HG03354 (cell line): ENCODE measurements at regions not wholly inside any gene's neighbourhood (a gene's known extent, or its start where the extent isn't known, plus 50 kb on each side); places are given as distances from the start of the nearest gene placed in this dataset.

Experiments
- ATAC-seq: cut with Tn5 transposase; IDR thresholded peaks from one replicate; pipeline ENCODE4 v1.9.1; 2021; ENCODE audit warnings: mild to moderate bottlenecking; ENCODE audit not compliant: unreplicated experiment, poor library complexity, severe bottlenecking

GRCh38 chr5:68465934-68466551 is 250.5 kb downstream of the PIK3R1 start:
- no peak for ATAC-seq

GRCh38 chr5:68467208-68467607 is 251.7 kb downstream of the PIK3R1 start:
- no peak for ATAC-seq

DNA sequence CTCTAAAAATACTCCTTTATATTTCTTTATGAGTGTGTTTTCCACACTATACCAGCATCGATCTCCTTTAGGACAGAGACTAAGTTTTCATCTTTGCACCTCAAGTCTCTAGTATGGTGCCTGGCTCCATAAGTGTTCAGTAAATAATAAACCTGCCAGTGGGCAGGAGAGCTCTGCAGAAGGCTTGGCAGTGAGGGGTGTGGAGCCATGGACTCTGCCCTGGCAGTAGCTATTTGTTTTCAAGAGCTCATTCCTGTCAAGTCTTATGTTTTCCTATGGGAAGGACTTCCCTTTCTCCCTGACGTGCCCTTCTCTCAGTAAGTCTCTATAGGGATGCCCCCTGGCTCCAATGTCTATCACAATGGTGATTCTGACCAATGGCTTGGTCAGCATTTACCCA is 252.2 kb downstream of the PIK3R1 start:
- ATAC-seq = no peak

- ATAC-seq = no peak
Measured at GRCh38 chr5:68468322-68468721, 252.8 kb downstream of the PIK3R1 start.

GRCh38 chr5:68475476-68475983 is 260.0 kb downstream of the PIK3R1 start:
- no peak for ATAC-seq

GRCh38 chr5:68476854-68477253 is 261.3 kb downstream of the PIK3R1 start:
- ATAC-seq = no peak

DNA sequence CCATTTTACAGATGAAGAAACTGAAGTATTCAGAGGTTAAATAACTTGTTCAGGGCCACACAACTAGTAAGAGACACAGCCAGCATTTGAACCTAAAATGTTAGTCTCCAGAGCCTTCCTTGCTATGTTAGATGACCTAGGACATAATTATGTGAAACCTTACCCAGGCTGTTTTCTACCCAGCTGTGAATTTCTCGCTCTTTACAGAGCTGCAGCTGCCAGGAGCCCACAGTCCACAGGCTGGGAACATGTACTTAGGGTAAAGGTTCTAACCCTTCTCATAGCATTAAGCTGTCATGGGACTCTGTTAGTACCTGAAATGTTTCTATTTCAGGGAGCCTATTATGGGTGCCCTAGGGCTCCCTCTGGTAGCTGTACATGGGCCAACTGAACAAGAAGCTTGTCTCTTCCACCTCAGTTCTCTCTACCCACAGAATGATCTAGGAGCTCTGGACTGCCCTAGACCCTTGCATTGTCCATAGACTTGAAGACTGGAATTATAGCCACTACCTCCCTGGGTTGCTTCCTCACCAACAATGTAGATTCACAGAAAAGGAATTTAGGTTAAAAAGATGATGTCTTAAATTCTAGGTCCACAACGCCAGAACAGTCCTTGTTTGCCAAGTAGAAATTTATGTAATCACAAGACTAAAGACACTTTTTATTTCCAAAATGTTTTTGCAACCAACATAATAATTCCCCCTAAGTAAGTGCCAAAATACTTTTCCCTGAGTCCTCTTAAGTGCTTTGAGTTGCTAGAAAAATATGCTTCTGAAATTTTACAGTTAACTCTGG is 262.9 kb downstream of the PIK3R1 start:
- ATAC-seq = no peak

- ATAC-seq = no peak
Measured at GRCh38 chr5:68479524-68479923, 264.0 kb downstream of the PIK3R1 start.

DNA sequence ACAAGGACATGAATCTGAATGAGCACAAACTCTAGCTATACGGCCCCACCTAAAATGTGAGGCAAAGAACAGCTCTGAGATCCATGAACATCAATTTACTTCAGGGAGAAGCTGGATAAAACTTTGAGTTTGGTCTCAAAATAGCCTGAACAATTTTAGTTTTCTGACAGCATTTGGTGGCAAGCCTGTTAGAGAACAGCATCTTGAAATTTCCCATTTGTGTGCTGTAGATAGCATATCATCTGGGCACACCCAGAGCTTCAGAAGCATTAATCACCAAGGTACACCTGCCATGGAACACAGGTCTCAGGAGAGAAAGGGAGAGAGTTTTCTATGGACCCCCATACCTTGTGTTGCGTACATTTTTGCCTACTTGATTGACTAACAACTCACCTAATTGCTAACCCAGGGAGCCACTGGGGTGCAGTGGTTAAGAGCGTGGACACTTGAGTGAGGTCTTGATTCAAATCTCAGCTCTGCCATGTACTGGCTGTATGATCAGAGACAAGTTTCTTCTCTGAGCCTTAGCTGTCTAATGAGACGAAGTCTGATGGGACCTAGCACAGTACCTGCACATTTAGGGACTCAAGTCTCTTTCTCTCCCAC is 264.9 kb downstream of the PIK3R1 start:
- ATAC-seq = no peak

DNA sequence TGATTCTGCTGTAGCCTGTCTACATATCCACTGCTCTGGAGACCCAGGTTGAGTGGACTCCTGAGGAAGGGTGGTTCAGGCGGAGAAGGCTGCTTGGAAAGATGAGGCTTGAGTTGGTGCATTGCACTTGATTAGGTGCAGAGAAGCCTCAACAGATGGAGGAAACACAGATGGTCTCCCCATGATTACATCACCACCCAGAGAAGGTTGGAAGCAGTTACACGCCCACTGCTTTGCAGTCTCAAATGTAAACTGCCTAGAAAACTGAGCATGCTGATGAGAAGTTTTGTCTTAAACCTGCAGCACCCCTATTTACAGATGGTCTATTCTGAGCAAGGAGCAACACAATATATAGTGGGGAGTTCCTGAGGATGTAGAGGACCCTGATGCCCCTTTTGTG is 266.6 kb downstream of the PIK3R1 start:
- ATAC-seq = no peak

- ATAC-seq = no peak
Measured at GRCh38 chr5:68484307-68485068, 268.9 kb downstream of the PIK3R1 start.

- no peak for ATAC-seq
Measured at GRCh38 chr5:68489556-68489955, 274.0 kb downstream of the PIK3R1 start.

GRCh38 chr5:68490406-68490805 is 274.9 kb downstream of the PIK3R1 start:
- no peak for ATAC-seq

GRCh38 chr5:68494771-68495170 is 279.2 kb downstream of the PIK3R1 start:
- no peak for ATAC-seq

- ATAC-seq = no peak
Measured at GRCh38 chr5:68499987-68500386, 284.4 kb downstream of the PIK3R1 start.

DNA sequence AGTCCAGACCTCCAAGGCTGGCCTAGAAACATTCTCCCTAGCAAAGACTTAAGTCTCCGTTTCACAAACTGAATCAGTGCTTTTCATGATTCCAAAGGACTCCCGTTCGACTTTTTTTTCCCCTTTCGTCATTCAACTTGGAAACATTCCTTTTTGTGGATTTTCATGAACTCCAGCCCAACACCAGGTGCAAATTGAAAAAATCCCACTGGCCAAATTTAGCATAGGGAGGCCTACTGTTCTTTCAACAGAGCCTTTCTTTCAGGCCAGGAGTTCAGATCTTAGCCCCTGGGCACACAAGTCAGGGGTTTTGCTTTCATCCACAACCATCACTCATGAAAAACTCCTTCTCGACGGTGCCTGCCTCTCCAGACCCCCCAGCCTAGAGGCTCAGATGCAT is 285.3 kb downstream of the PIK3R1 start:
- ATAC-seq = no peak

GRCh38 chr5:68502531-68502930 is 287.0 kb downstream of the PIK3R1 start:
- ATAC-seq = no peak

GRCh38 chr5:68504306-68504705 is 288.8 kb downstream of the PIK3R1 start:
- no peak for ATAC-seq

DNA sequence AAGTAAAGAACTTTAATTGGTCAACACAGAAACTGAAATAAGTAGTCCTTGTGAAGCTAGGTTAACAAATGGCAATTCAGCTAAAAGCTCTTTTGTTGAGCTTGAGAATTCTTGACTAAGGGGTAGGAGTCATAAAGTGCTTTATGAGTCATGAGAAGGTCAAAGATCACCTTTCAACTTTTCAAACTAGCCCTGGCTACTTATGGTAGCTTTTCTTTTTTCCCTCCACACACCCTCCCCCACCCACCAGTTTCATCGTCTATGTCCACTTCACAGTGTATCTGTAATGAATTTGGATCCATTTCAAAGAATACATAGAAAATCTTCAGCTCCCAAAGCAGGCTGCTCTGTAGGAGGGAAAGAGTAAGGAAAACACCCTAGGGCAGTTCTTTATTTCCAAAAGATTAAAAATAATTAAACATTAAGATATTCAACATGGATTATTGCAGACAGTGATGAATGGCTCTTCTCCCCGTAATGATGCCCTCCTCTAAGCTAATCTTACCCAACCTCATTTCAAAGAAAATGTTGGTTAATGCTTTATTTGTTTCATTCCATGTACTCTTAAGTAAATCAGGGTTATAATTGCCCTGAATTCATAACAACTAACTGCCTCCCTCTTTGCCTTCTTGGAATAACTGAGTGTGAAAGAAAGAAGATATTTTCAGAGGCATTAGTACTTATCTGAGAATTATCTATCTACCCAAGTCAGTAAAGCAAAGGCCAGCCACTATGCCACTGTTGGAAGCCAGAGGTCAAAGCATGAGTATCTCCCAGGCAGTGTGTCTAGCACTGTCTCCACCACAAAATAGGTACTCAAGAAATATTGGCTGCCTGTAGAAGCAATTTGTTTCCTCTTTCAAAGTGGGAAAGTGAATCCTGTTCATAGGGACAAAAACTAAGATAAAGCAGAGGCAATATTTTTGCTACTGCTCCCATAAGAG is 290.6 kb downstream of the PIK3R1 start:
- no peak for ATAC-seq
